ENCODE measurements at regions not wholly inside any gene's neighbourhood (a gene's known extent, or its start where the extent isn't known, plus 50 kb on each side); places are given as distances from the start of the nearest gene placed in this dataset.

DNA sequence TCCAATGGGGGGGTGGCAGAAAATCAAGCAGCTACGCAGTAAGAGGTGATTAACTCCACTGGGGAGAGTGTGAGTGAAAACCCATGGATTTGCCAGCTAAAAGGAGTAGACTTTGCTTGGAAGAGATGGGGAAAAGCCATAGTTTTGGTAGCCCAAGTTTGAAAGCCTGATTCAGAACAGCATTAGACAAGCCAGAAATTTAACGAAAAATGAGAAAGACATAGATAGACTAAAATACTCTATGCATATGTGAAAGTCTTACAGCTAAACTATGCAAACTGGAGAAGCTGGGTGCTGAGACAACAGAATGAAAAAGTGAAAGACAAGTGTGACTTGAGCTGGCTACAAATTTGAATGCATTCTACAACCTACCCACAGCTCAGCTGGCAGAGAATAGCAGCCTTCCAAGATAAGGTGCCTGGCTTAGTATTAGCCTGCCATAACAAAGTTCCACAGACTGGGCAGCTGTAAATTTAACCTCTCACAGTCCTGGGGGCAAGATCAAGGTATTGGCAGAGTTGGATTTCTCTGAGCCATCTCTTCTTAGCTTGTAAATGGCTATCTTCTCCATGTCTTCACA lies 156.6 kb downstream of the CDC14C start:
- Mint-ChIP-seq H3K9me3 (peaks cover 44% of the 10 kb centered on the region), H3K27ac (no peak overlapping the region), H3K36me3 (peaks cover 35% of the 10 kb centered on the region), H3K4me1 (no peaks in the 10 kb centered on the region), H3K4me3 (no peak overlapping the region), H3K27me3 (ENCODE audit: low read depth) (peaks cover 7% of the 10 kb centered on the region; the same call in 1 of the 2 replicates)
- DNase-seq (ENCODE audit: low spot score) (no peak), ATAC-seq (no peak)
- TF ChIP-seq, protein P1, sequence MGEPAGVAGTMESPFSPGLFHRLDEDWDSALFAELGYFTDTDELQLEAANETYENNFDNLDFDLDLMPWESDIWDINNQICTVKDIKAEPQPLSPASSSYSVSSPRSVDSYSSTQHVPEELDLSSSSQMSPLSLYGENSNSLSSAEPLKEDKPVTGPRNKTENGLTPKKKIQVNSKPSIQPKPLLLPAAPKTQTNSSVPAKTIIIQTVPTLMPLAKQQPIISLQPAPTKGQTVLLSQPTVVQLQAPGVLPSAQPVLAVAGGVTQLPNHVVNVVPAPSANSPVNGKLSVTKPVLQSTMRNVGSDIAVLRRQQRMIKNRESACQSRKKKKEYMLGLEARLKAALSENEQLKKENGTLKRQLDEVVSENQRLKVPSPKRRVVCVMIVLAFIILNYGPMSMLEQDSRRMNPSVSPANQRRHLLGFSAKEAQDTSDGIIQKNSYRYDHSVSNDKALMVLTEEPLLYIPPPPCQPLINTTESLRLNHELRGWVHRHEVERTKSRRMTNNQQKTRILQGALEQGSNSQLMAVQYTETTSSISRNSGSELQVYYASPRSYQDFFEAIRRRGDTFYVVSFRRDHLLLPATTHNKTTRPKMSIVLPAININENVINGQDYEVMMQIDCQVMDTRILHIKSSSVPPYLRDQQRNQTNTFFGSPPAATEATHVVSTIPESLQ (CRISPR knock-in tag; IDR thresholded peaks at IDR 0.05), result no peak
- TF ChIP-seq NR1H2 (CRISPR knock-in tag; IDR thresholded peaks at IDR 0.05) (no peak), ZBTB21 (CRISPR knock-in tag; IDR thresholded peaks at IDR 0.05; ENCODE audit: borderline replicate concordance) (no peak), GABPB1 (CRISPR knock-in tag; IDR thresholded peaks at IDR 0.05) (no peak), RORB (CRISPR knock-in tag; IDR thresholded peaks at IDR 0.05) (no peak), SOX15 (CRISPR knock-in tag; IDR thresholded peaks at IDR 0.05) (no peak), HMGA2 (CRISPR knock-in tag; IDR thresholded peaks at IDR 0.05) (no peak), GRHL2 (CRISPR knock-in tag; IDR thresholded peaks at IDR 0.05; ENCODE audit: insufficient replicate concordance, severe bottlenecking) (no peak), ETV6 (CRISPR knock-in tag; IDR thresholded peaks at IDR 0.05) (no peak), FOXP1 (CRISPR knock-in tag; IDR thresholded peaks at IDR 0.05; ENCODE audit: borderline replicate concordance) (no peak), JAZF1 (CRISPR knock-in tag; IDR thresholded peaks at IDR 0.05) (no peak)
- TF ChIP-seq, protein P2, sequence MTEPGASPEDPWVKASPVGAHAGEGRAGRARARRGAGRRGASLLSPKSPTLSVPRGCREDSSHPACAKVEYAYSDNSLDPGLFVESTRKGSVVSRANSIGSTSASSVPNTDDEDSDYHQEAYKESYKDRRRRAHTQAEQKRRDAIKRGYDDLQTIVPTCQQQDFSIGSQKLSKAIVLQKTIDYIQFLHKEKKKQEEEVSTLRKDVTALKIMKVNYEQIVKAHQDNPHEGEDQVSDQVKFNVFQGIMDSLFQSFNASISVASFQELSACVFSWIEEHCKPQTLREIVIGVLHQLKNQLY (CRISPR knock-in tag; IDR thresholded peaks at IDR 0.05), result no peak
- TF ChIP-seq, protein P3, sequence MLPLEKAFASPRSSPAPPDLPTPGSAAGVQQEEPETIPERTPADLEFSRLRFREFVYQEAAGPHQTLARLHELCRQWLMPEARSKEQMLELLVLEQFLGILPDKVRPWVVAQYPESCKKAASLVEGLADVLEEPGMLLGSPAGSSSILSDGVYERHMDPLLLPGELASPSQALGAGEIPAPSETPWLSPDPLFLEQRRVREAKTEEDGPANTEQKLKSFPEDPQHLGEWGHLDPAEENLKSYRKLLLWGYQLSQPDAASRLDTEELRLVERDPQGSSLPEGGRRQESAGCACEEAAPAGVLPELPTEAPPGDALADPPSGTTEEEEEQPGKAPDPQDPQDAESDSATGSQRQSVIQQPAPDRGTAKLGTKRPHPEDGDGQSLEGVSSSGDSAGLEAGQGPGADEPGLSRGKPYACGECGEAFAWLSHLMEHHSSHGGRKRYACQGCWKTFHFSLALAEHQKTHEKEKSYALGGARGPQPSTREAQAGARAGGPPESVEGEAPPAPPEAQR (CRISPR knock-in tag; IDR thresholded peaks at IDR 0.05), result no peak
- TF ChIP-seq, protein P4, sequence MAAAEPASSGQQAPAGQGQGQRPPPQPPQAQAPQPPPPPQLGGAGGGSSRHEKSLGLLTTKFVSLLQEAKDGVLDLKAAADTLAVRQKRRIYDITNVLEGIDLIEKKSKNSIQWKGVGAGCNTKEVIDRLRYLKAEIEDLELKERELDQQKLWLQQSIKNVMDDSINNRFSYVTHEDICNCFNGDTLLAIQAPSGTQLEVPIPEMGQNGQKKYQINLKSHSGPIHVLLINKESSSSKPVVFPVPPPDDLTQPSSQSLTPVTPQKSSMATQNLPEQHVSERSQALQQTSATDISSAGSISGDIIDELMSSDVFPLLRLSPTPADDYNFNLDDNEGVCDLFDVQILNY (CRISPR knock-in tag; IDR thresholded peaks at IDR 0.05), result no peak
- TF ChIP-seq, protein P5, sequence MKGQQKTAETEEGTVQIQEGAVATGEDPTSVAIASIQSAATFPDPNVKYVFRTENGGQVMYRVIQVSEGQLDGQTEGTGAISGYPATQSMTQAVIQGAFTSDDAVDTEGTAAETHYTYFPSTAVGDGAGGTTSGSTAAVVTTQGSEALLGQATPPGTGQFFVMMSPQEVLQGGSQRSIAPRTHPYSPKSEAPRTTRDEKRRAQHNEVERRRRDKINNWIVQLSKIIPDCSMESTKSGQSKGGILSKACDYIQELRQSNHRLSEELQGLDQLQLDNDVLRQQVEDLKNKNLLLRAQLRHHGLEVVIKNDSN (CRISPR knock-in tag; IDR thresholded peaks at IDR 0.05), result no peak
- ChIA-PET CTCF (no interaction called here), POLR2A (no interaction called here)

DNA sequence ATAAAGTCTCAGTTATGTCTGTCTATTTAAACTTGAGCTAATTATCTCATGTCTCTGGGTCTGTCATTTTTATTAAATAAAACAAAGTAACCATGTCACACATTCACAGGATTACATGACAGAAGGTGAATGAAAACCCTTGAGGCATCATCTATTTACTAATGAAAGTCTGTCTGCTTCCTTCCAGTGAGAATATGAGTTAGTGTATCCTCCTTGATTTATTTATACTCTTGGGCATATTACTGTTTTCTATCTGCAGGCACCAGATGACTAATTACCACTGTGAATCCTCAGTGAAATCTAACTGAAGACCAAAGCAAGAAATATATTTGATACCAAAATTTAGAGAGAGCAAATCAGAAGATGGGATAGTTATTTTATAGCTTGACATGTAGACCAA lies 163.7 kb downstream of the CDC14C start:
- CTCF ChIA-PET, result no interaction called here
- DNase-seq (ENCODE audit: low spot score) (no peak), ATAC-seq (no peak)
- Mint-ChIP-seq H3K9me3 (peaks cover 5% of the 10 kb centered on the region), H3K4me1 (peaks cover 36% of the 10 kb centered on the region), H3K27ac (peak overlapping the region; percentile 89), H3K27me3 (ENCODE audit: low read depth) (no peaks in the 10 kb centered on the region), H3K4me3 (no peak overlapping the region), H3K36me3 (peaks cover 5% of the 10 kb centered on the region)
- POLR2A ChIA-PET, result no interaction called here
- TF ChIP-seq ZNF317 (CRISPR knock-in tag; IDR thresholded peaks at IDR 0.05; ENCODE audit: borderline replicate concordance, low read depth) (no peak), RELA (CRISPR knock-in tag; IDR thresholded peaks at IDR 0.05; ENCODE audit: borderline replicate concordance) (no peak), CREM (CRISPR knock-in tag; IDR thresholded peaks at IDR 0.05) (no peak), AFF4 (CRISPR knock-in tag; IDR thresholded peaks at IDR 0.05; ENCODE audit: borderline replicate concordance) (no peak), ZNF671 (CRISPR knock-in tag; IDR thresholded peaks at IDR 0.05) (no peak)
- TF ChIP-seq, protein P6, sequence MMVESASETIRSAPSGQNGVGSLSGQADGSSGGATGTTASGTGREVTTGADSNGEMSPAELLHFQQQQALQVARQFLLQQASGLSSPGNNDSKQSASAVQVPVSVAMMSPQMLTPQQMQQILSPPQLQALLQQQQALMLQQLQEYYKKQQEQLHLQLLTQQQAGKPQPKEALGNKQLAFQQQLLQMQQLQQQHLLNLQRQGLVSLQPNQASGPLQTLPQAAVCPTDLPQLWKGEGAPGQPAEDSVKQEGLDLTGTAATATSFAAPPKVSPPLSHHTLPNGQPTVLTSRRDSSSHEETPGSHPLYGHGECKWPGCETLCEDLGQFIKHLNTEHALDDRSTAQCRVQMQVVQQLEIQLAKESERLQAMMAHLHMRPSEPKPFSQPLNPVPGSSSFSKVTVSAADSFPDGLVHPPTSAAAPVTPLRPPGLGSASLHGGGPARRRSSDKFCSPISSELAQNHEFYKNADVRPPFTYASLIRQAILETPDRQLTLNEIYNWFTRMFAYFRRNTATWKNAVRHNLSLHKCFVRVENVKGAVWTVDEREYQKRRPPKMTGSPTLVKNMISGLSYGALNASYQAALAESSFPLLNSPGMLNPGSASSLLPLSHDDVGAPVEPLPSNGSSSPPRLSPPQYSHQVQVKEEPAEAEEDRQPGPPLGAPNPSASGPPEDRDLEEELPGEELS (CRISPR knock-in tag; IDR thresholded peaks at IDR 0.05), result no peak
- TF ChIP-seq, protein P7, sequence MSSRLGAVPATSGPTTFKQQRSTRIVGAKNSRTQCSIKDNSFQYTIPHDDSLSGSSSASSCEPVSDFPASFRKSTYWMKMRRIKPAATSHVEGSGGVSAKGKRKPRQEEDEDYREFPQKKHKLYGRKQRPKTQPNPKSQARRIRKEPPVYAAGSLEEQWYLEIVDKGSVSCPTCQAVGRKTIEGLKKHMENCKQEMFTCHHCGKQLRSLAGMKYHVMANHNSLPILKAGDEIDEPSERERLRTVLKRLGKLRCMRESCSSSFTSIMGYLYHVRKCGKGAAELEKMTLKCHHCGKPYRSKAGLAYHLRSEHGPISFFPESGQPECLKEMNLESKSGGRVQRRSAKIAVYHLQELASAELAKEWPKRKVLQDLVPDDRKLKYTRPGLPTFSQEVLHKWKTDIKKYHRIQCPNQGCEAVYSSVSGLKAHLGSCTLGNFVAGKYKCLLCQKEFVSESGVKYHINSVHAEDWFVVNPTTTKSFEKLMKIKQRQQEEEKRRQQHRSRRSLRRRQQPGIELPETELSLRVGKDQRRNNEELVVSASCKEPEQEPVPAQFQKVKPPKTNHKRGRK (CRISPR knock-in tag; IDR thresholded peaks at IDR 0.05; ENCODE audit: borderline replicate concordance), result no peak
